ENCODE measurements at regions not wholly inside any gene's neighbourhood (a gene's known extent, or its start where the extent isn't known, plus 50 kb on each side); places are given as distances from the start of the nearest gene placed in this dataset.

DNA sequence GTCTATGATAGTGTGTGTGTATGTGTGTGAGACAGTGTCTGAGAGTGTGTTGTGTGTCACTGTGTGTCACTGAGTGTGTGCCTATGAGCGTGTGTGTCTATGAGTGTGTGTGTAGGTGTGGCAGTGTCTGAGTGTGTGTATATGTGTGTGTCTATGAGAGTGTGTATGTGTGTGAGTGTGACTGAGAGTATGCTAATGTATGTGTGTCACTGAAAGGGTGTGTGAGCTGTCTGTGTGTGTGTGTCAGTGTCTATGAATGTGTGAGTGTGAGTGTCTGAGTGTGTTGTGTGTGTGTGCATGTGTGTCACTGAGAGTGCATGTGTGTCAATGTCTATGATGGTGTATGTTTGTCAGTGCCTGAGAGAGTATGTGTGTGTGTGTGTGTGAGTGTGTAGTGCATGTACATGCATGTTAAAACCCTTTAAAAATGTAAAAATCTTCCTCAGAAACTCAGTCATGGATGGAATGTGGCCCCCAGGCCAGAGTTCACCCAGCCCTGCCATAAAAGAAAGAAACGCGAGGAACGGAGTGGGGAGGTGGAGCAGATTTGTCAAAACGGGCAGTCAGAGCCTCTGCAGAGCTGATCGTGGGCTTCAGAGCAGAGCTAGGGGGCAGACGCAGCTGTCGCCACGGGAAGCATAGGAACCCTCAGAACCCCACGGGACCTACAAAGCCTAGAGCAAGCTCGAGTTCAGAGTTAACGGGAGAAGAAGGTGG, 218.8 kb downstream of the CTTN start:
- H3K4me1 ChIP-seq (ENCODE audit: low read length), result no peaks in the 10 kb centered on the region
- no peak for DNase-seq
- no peak overlapping the region for H3K4me2 ChIP-seq (ENCODE audit: low read depth, low read length, poor library complexity, severe bottlenecking)
- H4K20me1 ChIP-seq (ENCODE audit: insufficient read depth, low read depth, low read length), result no peaks in the 10 kb centered on the region
- H3K4me3 ChIP-seq (ENCODE audit: low read length), result no peak overlapping the region
- no peak overlapping the region for H2AFZ ChIP-seq (ENCODE audit: low read length)
- no peak overlapping the region for H3K27ac ChIP-seq (ENCODE audit: low read length)
- H3K9me2 ChIP-seq (replicated peaks; ENCODE audit: insufficient read depth, low read length), result no peaks in the 10 kb centered on the region
- H3K9ac ChIP-seq (ENCODE audit: low read length), result no peak overlapping the region
- no peaks in the 10 kb centered on the region for H3K79me2 ChIP-seq (ENCODE audit: low read length)
- no peaks in the 10 kb centered on the region for H3K9me3 ChIP-seq (ENCODE audit: low read length)
- no peaks in the 10 kb centered on the region for H3K36me3 ChIP-seq (ENCODE audit: insufficient read depth, low read length)
- H3K27me3 ChIP-seq (ENCODE audit: low read length), result no peaks in the 10 kb centered on the region

DNA sequence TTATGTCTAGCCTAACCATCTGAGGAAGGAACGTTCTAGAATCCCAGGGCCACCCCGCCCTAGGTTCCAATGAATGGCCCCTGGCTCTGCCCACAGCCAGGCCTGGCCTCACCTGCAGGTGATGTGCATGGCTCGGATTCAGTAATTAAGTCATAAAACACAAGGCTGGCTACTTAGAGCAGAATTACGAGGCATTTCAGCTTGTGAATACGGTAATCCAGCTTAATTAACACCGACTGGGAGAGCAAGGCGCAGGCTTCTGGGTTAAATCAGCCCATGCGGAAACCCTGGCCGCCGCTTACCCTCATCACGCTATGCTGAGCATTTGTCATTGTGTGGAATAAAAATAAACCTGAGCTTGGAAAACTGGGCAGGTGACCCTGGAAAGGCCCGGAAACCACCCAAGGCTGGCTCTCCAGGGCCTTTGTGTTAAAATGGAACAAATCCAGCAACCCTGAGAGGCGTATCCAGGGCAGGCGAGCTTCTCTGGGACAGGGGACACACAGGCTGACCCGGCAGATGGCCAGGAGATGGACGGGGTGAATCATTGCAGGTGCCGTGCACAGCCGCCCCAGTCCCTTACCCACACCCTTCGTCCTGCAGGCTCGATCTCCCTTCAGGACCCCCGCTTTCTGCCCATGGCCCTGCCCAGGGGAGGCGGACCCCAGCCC, 220.2 kb downstream of the CTTN start:
- no peaks in the 10 kb centered on the region for H3K9me3 ChIP-seq (ENCODE audit: low read length)
- no peaks in the 10 kb centered on the region for H3K9me2 ChIP-seq (replicated peaks; ENCODE audit: insufficient read depth, low read length)
- no peaks in the 10 kb centered on the region for H3K27me3 ChIP-seq (ENCODE audit: low read length)
- DNase-seq, result no peak
- no peak overlapping the region for H3K4me3 ChIP-seq (ENCODE audit: low read length)
- no peaks in the 10 kb centered on the region for H3K4me1 ChIP-seq (ENCODE audit: low read length)
- no peaks in the 10 kb centered on the region for H4K20me1 ChIP-seq (ENCODE audit: insufficient read depth, low read depth, low read length)
- H3K9ac ChIP-seq (ENCODE audit: low read length), result no peak overlapping the region
- no peaks in the 10 kb centered on the region for H3K36me3 ChIP-seq (ENCODE audit: insufficient read depth, low read length)
- H2AFZ ChIP-seq (ENCODE audit: low read length), result no peak overlapping the region
- H3K27ac ChIP-seq (ENCODE audit: low read length), result no peak overlapping the region
- H3K4me2 ChIP-seq (ENCODE audit: low read depth, low read length, poor library complexity, severe bottlenecking), result no peak overlapping the region
- no peaks in the 10 kb centered on the region for H3K79me2 ChIP-seq (ENCODE audit: low read length)

DNA sequence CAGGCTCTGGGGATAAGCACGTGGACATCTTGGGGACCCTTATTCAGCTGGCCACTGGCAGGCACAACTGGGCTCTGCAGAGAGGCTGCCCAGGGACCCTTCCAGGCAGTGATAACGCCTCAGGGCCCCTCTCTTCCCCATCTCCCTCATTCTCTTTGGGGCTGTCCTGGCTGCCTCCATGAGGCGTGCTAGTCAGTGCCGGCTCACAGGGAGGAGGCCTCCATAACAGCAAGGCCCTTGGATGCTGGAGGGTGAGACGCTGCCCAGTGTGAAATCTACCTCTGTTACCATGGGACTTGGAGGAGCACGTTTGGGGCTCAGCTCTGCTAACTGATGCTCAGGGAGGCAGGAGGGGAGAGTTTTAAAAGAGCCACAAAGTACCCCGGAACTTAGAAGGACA, 221.3 kb downstream of the CTTN start:
- no peaks in the 10 kb centered on the region for H3K27me3 ChIP-seq (ENCODE audit: low read length)
- no peak overlapping the region for H3K4me2 ChIP-seq (ENCODE audit: low read depth, low read length, poor library complexity, severe bottlenecking)
- no peaks in the 10 kb centered on the region for H3K36me3 ChIP-seq (ENCODE audit: insufficient read depth, low read length)
- no peak overlapping the region for H2AFZ ChIP-seq (ENCODE audit: low read length)
- no peak overlapping the region for H3K9ac ChIP-seq (ENCODE audit: low read length)
- no peak overlapping the region for H3K4me3 ChIP-seq (ENCODE audit: low read length)
- H3K4me1 ChIP-seq (ENCODE audit: low read length), result no peaks in the 10 kb centered on the region
- no peak for DNase-seq
- H3K27ac ChIP-seq (ENCODE audit: low read length), result no peak overlapping the region
- H3K9me3 ChIP-seq (ENCODE audit: low read length), result no peaks in the 10 kb centered on the region
- H3K9me2 ChIP-seq (replicated peaks; ENCODE audit: insufficient read depth, low read length), result no peaks in the 10 kb centered on the region
- H3K79me2 ChIP-seq (ENCODE audit: low read length), result no peaks in the 10 kb centered on the region
- no peaks in the 10 kb centered on the region for H4K20me1 ChIP-seq (ENCODE audit: insufficient read depth, low read depth, low read length)

DNA sequence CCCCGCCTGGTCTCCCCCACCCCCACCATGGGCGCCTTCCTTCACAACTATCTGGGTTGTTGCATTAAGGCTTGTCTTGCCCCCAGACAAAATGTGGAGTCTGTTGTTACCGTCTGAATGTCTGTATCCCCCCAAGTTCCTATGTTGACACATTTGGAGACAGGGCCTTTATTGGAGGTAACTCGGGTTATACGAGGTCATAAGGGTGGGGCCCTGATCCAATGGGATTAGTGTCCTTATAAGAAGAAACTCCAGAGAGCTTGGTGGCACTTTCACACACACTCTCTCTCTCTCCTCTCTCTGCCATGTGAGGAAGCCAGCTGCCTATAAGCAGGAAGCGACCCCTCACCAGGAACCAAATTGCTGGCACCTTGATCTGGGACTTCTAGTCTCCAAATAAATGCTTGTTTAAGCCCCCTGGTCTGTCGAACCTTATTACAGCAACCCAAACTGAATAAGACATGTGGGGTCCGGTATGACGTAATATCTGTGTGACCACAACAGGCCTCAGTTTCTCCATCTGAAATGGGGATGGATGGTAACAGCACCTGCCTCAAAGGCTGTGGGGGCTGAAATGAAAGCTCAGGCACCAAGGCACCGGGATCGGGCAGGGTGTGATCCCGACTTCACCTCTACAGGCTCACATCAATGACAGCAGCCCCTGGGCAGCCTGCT, 222.3 kb downstream of the CTTN start:
- H3K9ac ChIP-seq (ENCODE audit: low read length), result no peak overlapping the region
- no peaks in the 10 kb centered on the region for H3K36me3 ChIP-seq (ENCODE audit: insufficient read depth, low read length)
- H3K27ac ChIP-seq (ENCODE audit: low read length), result no peak overlapping the region
- no peak overlapping the region for H3K4me3 ChIP-seq (ENCODE audit: low read length)
- no peak overlapping the region for H2AFZ ChIP-seq (ENCODE audit: low read length)
- no peak overlapping the region for H3K4me2 ChIP-seq (ENCODE audit: low read depth, low read length, poor library complexity, severe bottlenecking)
- H3K9me2 ChIP-seq (replicated peaks; ENCODE audit: insufficient read depth, low read length), result no peaks in the 10 kb centered on the region
- no peaks in the 10 kb centered on the region for H4K20me1 ChIP-seq (ENCODE audit: insufficient read depth, low read depth, low read length)
- H3K27me3 ChIP-seq (ENCODE audit: low read length), result no peaks in the 10 kb centered on the region
- no peaks in the 10 kb centered on the region for H3K79me2 ChIP-seq (ENCODE audit: low read length)
- no peaks in the 10 kb centered on the region for H3K4me1 ChIP-seq (ENCODE audit: low read length)
- no peak for DNase-seq
- no peaks in the 10 kb centered on the region for H3K9me3 ChIP-seq (ENCODE audit: low read length)

DNA sequence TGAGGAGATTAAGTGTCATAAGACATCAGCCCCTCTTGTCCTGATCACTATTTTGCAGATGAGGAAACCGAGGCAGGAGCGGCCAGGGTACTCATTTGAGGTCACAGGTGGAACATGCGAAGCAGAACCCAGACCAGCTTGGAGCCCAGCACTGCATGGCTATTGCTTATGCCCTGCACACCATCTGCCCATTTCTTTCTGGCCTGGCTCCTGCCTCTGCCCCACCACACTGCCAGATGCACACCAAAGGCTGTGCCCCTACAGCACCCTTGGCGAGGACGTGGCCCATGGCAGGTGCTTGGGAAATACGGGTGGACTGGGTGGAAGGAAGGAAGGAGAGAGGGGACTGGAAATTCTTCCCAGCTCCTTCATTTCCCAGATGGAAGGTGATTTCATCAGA, 222.9 kb downstream of the CTTN start:
- H3K27ac ChIP-seq (ENCODE audit: low read length), result no peak overlapping the region
- no peak for DNase-seq
- no peaks in the 10 kb centered on the region for H4K20me1 ChIP-seq (ENCODE audit: insufficient read depth, low read depth, low read length)
- H3K27me3 ChIP-seq (ENCODE audit: low read length), result no peaks in the 10 kb centered on the region
- no peaks in the 10 kb centered on the region for H3K36me3 ChIP-seq (ENCODE audit: insufficient read depth, low read length)
- H3K4me2 ChIP-seq (ENCODE audit: low read depth, low read length, poor library complexity, severe bottlenecking), result no peak overlapping the region
- H3K9me2 ChIP-seq (replicated peaks; ENCODE audit: insufficient read depth, low read length), result no peaks in the 10 kb centered on the region
- H3K4me1 ChIP-seq (ENCODE audit: low read length), result no peaks in the 10 kb centered on the region
- no peak overlapping the region for H3K4me3 ChIP-seq (ENCODE audit: low read length)
- no peaks in the 10 kb centered on the region for H3K79me2 ChIP-seq (ENCODE audit: low read length)
- no peak overlapping the region for H2AFZ ChIP-seq (ENCODE audit: low read length)
- no peak overlapping the region for H3K9ac ChIP-seq (ENCODE audit: low read length)
- no peaks in the 10 kb centered on the region for H3K9me3 ChIP-seq (ENCODE audit: low read length)

DNA sequence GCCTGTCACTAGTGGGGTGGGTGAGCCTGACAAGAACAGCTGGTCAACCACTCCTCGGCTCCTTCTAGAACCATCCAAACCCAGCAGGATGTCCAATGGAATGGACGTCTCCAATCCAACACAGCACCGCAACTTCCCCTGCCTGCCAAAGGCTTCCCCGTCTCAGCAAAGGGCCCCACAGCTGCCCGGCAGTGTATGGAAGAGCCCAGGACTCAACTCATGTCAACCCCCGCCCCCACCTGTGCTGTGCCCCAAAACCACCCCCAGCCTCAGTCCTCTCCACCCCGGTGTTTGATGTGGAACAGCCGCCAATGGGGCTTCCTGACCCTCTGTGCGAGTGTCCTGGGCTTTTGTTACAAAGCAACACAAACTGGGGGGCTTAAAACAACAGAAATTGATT, 223.8 kb downstream of the CTTN start:
- Histone ChIP-seq H3K27me3 (ENCODE audit: low read length) (no peaks in the 10 kb centered on the region), H3K9me2 (replicated peaks; ENCODE audit: insufficient read depth, low read length) (no peaks in the 10 kb centered on the region), H3K79me2 (ENCODE audit: low read length) (no peaks in the 10 kb centered on the region), H4K20me1 (ENCODE audit: insufficient read depth, low read depth, low read length) (no peaks in the 10 kb centered on the region), H3K4me1 (ENCODE audit: low read length) (no peaks in the 10 kb centered on the region), H3K9me3 (ENCODE audit: low read length) (no peaks in the 10 kb centered on the region), H3K4me2 (ENCODE audit: low read depth, low read length, poor library complexity, severe bottlenecking) (no peak overlapping the region), H3K4me3 (ENCODE audit: low read length) (no peak overlapping the region), H3K27ac (ENCODE audit: low read length) (no peak overlapping the region), H3K36me3 (ENCODE audit: insufficient read depth, low read length) (no peaks in the 10 kb centered on the region), H3K9ac (ENCODE audit: low read length) (no peak overlapping the region), H2AFZ (ENCODE audit: low read length) (no peak overlapping the region)
- DNase-seq, result no peak

DNA sequence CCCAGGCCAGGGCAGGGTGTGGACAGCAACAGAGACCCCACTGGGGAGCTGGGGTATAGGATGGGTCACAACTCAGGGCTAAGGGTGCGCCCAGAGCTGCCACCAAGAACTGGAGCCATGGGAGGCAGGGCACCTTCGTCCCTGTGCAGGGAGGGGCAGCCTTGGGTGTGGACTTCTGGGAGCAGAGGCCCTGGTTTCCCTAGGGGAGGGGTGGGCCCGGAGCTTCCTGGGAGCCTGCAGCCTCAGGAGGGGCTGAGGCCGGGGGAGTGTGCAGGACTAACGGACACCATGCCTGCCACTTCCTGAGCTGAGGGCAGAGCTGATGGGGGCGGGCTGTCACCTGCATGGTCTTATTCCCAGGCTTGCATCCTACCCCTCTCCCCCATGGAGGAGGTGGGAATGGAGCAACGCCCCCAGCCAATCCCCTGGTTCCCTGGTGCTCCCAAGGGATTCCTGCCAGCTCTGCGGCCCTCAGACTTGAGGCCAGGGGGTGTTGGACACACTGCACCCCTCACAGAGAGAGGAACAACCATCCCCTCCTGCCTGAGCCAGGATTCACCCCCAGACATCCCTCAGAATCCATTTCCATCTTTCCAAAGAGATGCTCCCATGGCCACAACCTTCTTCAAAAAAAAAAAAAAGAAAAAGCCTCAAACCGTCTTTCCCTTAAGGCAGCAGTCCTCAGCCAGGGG, 225.7 kb downstream of the CTTN start:
- no peak for DNase-seq
- Histone ChIP-seq H3K4me3 (ENCODE audit: low read length) (no peak overlapping the region), H4K20me1 (ENCODE audit: insufficient read depth, low read depth, low read length) (no peaks in the 10 kb centered on the region), H3K9me3 (ENCODE audit: low read length) (no peaks in the 10 kb centered on the region), H3K27me3 (ENCODE audit: low read length) (no peaks in the 10 kb centered on the region), H3K4me1 (ENCODE audit: low read length) (no peaks in the 10 kb centered on the region), H3K27ac (ENCODE audit: low read length) (no peak overlapping the region), H3K79me2 (ENCODE audit: low read length) (no peaks in the 10 kb centered on the region), H3K9me2 (replicated peaks; ENCODE audit: insufficient read depth, low read length) (no peaks in the 10 kb centered on the region), H3K4me2 (ENCODE audit: low read depth, low read length, poor library complexity, severe bottlenecking) (no peak overlapping the region), H3K36me3 (ENCODE audit: insufficient read depth, low read length) (no peaks in the 10 kb centered on the region), H2AFZ (ENCODE audit: low read length) (no peak overlapping the region), H3K9ac (ENCODE audit: low read length) (no peak overlapping the region)

DNA sequence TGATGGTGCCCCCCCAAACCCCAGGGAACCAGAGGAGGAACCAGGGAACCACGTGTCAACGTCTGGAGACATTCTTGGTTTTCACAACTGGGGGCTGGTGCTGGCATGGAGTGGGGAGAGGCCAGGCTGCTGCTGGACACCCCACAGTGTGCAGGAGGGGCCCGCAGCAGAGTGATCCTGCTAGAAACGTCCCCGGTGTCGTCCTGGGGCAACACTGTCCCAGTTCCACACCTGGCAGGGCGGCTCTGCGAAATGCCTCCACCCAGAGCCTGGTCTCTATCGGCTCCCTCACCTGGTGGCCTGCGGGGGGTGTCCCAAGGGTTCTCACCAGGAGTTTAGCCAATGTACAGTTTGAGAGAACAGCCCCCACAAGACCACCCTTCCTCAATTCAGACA, 226.3 kb downstream of the CTTN start:
- no peaks in the 10 kb centered on the region for H4K20me1 ChIP-seq (ENCODE audit: insufficient read depth, low read depth, low read length)
- DNase-seq, result no peak
- no peak overlapping the region for H2AFZ ChIP-seq (ENCODE audit: low read length)
- no peaks in the 10 kb centered on the region for H3K9me2 ChIP-seq (replicated peaks; ENCODE audit: insufficient read depth, low read length)
- no peaks in the 10 kb centered on the region for H3K27me3 ChIP-seq (ENCODE audit: low read length)
- no peaks in the 10 kb centered on the region for H3K79me2 ChIP-seq (ENCODE audit: low read length)
- H3K36me3 ChIP-seq (ENCODE audit: insufficient read depth, low read length), result no peaks in the 10 kb centered on the region
- H3K9me3 ChIP-seq (ENCODE audit: low read length), result no peaks in the 10 kb centered on the region
- H3K4me2 ChIP-seq (ENCODE audit: low read depth, low read length, poor library complexity, severe bottlenecking), result no peak overlapping the region
- H3K4me1 ChIP-seq (ENCODE audit: low read length), result no peaks in the 10 kb centered on the region
- H3K9ac ChIP-seq (ENCODE audit: low read length), result no peak overlapping the region
- no peak overlapping the region for H3K4me3 ChIP-seq (ENCODE audit: low read length)
- H3K27ac ChIP-seq (ENCODE audit: low read length), result no peak overlapping the region

Measured in Karpas-422 (cell line).